ENCODE measurements at regions not wholly inside any gene's neighbourhood (a gene's known extent, or its start where the extent isn't known, plus 50 kb on each side); places are given as distances from the start of the nearest gene placed in this dataset.

DNA sequence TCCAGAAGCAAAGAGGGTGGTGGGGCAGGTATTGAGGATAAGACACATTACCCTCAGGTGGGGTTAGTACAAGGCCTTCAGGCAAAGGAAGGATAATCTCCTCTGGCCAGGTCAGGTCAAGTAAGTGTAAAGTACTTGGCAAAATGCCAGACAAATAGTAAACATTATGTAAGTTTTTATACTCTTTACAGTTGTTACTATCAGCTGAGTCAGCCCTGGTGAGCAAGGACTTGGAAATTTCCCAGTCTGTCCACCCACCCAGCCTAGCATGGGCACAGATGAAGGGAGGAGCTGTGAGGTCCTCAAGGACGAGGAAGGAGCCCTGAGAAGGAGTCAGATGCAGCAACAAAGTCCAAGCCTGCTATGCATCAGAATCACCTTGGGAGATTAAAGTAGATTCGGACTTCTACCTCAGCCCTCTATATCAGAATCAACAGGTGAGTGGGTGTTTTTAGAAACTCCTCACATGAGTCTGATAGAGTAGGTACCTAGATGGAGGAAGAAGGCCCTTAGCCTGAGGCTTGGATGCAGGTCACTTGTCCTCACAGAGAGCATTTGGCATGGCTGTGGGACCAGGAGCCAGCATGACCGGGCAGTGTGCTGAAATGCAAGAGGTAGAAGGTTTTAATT lies 50.2 kb upstream of the BARX1 start:
- DNase-seq (ENCODE audit: low spot score) = no peak
- TF ChIP-seq TAF1 (conservative IDR thresholded peaks at IDR 0.05) (no peak), FOXA1 (IDR thresholded peaks at IDR 0.05) (no peak), NR2F2 (IDR thresholded peaks at IDR 0.05) (no peak), GABPA (IDR thresholded peaks at IDR 0.05 in 1 of 2, conservative IDR thresholded peaks at IDR 0.05 in 1 of 2) (no peak)
- TF ChIP-seq, protein P1, sequence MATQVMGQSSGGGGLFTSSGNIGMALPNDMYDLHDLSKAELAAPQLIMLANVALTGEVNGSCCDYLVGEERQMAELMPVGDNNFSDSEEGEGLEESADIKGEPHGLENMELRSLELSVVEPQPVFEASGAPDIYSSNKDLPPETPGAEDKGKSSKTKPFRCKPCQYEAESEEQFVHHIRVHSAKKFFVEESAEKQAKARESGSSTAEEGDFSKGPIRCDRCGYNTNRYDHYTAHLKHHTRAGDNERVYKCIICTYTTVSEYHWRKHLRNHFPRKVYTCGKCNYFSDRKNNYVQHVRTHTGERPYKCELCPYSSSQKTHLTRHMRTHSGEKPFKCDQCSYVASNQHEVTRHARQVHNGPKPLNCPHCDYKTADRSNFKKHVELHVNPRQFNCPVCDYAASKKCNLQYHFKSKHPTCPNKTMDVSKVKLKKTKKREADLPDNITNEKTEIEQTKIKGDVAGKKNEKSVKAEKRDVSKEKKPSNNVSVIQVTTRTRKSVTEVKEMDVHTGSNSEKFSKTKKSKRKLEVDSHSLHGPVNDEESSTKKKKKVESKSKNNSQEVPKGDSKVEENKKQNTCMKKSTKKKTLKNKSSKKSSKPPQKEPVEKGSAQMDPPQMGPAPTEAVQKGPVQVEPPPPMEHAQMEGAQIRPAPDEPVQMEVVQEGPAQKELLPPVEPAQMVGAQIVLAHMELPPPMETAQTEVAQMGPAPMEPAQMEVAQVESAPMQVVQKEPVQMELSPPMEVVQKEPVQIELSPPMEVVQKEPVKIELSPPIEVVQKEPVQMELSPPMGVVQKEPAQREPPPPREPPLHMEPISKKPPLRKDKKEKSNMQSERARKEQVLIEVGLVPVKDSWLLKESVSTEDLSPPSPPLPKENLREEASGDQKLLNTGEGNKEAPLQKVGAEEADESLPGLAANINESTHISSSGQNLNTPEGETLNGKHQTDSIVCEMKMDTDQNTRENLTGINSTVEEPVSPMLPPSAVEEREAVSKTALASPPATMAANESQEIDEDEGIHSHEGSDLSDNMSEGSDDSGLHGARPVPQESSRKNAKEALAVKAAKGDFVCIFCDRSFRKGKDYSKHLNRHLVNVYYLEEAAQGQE (IDR thresholded peaks at IDR 0.05) = no peak
- TF ChIP-seq, protein P2, sequence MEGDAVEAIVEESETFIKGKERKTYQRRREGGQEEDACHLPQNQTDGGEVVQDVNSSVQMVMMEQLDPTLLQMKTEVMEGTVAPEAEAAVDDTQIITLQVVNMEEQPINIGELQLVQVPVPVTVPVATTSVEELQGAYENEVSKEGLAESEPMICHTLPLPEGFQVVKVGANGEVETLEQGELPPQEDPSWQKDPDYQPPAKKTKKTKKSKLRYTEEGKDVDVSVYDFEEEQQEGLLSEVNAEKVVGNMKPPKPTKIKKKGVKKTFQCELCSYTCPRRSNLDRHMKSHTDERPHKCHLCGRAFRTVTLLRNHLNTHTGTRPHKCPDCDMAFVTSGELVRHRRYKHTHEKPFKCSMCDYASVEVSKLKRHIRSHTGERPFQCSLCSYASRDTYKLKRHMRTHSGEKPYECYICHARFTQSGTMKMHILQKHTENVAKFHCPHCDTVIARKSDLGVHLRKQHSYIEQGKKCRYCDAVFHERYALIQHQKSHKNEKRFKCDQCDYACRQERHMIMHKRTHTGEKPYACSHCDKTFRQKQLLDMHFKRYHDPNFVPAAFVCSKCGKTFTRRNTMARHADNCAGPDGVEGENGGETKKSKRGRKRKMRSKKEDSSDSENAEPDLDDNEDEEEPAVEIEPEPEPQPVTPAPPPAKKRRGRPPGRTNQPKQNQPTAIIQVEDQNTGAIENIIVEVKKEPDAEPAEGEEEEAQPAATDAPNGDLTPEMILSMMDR (IDR thresholded peaks at IDR 0.05; ENCODE audit: low read depth, low read length, missing input control) = no peak
- TF ChIP-seq, protein P3, sequence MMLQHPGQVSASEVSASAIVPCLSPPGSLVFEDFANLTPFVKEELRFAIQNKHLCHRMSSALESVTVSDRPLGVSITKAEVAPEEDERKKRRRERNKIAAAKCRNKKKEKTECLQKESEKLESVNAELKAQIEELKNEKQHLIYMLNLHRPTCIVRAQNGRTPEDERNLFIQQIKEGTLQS (IDR thresholded peaks at IDR 0.05) = no peak
- TF ChIP-seq, protein P4, sequence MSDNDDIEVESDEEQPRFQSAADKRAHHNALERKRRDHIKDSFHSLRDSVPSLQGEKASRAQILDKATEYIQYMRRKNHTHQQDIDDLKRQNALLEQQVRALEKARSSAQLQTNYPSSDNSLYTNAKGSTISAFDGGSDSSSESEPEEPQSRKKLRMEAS (IDR thresholded peaks at IDR 0.05) = no peak
- peaks cover 0 to 2% (median 0%) of the 10 kb centered on the region in 4 donors for H3K27me3 ChIP-seq (ENCODE audit: control insufficient read depth in 4 of 4, insufficient read depth in 4 of 4, low read length in 3 of 4)
- WGBS = 87% methylated on average over 3 of the region's 3 CpGs
- H3K9me3 ChIP-seq (ENCODE audit: control insufficient read depth in 4 of 4, low read length in 3 of 4) = no peaks in the 10 kb centered on the region
- peaks cover 0 to 2% (median 0%) of the 10 kb centered on the region in 4 donors for H3K4me1 ChIP-seq (ENCODE audit: control insufficient read depth in 4 of 4, insufficient read depth in 4 of 4, low read length in 3 of 4)
- H3K9ac ChIP-seq (ENCODE audit: low read depth in 1 of 2, low read length in 2 of 2) = no peak overlapping the region
- H3K36me3 ChIP-seq (ENCODE audit: control insufficient read depth in 4 of 4, insufficient read depth in 3 of 4, low read depth in 1 of 4, low read length in 3 of 4) = no peaks in the 10 kb centered on the region
- no peak overlapping the region for H3K4me3 ChIP-seq (ENCODE audit: low read depth in 1 of 3, low read length in 3 of 3)
- no peak overlapping the region for H3K27ac ChIP-seq (ENCODE audit: low read depth in 1 of 2, low read length in 2 of 2)

Data from liver (tissue), 8 donors.